Inflammatory macrophage (primary cell): ENCODE measurements at regions not wholly inside any gene's neighbourhood (a gene's known extent, or its start where the extent isn't known, plus 50 kb on each side); places are given as distances from the start of the nearest gene placed in this dataset.
"Not testable (repeated sequence)": the region's sequence is repeated elsewhere in the genome, so short reads cannot be mapped to it uniquely, and the experiment has no call there.

Experiments
- DNase-seq, 2 donors: peaks; one replicate each; pipeline ENCODE4 v3.0.0-alpha.2; 2020 to 2022

DNA sequence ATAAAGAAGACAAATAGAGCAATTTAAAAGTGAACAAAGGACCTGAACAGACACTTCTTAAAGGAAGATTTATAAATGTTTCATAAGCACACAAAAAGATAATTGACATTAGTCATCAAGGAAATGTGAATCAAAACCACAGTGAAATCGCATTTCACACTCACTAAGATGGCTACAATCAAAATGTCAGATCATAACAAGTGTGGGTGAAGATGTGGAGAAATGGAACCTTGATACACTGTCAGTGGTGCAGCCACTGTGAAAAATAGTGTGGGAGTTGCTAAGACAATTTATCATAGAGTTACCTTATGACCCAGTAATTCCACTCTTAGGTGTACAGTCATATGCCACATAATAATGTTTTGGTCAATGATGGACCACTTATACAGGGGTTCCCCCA lies 54.5 kb upstream of the HTR4 start:
- no peak for DNase-seq

DNA sequence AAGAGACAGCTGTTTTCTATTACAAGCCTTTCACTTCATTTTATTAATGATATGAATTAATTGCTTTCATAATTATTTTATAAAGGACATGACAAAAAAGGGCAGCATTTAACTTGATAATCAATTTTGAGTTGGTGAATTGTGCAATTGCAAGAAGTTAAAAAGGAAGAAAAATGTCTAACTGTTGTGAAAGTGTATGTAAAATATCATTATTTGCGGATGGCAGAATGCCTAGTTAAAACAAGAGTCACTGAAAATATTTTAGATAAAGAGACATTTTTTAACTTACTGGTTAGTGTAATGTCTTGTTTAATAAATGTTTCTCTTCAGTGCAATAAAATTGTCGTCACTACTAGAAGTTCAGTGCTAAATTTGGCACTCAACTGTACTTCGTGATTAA lies 57.6 kb upstream of the HTR4 start:
- DNase-seq, result no peak

DNA sequence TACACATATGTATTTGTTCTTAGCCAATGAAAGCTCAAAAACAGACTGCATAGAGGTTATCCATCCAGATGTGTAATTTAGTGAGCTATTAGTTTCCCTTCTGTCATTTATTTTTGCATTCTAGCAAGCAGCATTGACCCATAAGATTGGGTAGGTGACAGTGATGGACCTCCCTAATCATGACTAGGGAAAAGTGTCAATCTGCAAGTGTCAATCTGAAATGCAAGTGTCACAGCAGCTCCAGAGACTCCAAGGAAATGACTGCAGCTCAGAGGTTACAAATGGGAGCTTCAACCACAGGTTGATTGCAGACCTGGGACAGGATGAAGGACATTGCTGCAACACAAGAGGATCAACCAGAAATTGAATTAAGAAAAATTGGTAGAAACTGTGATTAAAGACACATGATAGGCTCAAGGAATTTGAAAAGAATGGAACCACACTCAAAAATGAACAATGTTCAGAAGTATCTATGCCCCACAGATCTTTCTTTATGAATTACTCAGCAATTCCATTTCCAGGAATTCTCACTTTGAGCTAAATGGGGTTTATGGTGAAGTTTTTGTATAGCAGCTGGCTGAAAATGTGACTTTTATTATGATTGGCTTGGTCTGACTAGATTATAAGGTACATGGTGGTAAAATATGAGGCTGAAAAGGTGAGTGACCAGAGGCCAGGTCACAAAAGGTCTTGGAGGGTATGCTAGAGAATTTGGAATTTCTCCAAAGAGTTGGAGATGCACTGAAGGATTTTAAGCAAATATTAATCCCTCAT lies 59.6 kb upstream of the HTR4 start:
- no peak for DNase-seq

DNA sequence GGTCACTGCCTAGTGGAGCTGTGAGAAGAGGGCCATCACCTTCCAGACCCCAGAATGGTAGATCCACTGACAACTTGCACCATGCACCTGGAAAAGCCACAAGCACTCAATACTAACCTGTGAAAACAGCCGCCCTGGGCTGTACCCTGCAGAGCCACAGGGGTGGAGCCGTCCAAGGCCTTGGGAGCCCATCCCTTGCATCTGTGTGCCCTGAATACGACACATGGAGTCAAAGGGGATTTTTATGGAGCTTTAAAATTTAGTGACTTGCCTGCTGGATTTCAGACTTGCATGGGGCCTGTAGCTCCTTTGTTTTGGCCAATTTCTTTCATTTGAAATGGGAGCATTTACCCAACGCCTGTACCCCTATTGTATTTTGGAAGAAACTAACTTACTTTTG lies 62.4 kb upstream of the HTR4 start:
- DNase-seq, result no peak

DNA sequence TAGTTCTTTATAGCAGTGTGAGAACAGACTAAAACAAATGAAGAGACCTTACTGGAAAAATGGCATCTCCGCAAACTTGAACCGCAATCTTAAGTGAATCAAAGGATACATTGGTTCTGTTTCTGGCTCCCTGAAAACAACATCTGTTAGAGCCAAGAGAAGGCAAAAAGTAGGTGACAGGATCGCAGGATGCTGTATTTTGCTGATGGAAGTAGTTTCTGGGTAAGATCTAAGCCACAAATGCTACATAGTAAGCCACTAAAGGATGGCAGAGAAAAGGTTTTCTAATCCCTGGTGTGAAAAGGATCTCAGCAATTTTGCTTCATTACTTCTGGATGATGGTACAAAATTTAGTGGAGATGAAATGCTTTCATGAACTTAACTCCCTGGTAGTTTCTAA lies 63.3 kb upstream of the HTR4 start:
- no peak for DNase-seq

DNA sequence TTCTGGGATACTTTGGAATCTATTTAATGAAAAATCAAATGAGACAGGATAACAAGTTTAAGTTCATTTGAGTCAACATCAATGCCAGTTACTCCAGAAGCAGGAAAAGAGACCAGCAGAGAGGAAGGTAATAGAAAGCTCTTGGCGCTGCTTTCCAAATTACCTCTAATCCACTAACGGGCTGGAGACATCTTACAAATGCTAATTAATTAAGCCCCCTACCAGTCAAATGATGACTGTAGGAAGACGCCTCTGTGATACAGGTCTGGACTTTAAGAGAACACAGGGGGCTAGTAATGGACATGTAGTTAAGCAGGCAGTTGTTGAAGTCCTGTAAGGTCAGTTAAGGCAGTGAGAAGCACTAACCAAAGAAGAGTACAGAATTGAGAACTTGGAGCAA lies 65.3 kb upstream of the HTR4 start:
- DNase-seq, result no peak

DNA sequence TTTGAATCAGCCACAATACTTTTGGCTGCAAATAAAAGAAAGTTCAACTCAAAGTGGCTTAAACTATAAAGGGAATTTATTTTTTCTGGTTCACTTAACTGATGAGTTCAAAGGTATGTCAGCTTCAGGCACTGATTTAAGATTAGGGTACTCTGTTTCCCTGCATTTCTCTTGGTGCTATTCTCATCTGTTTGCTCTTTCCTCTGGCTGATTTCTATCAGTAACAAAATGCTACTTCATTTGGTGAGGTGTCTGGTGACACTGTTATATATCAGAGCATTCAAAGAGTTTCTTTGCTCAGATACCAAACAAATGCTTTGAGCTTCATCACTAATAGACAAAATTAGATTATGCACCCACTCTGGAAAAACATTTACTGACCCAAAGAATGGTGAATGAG lies 65.9 kb upstream of the HTR4 start:
- no peak for DNase-seq

DNA sequence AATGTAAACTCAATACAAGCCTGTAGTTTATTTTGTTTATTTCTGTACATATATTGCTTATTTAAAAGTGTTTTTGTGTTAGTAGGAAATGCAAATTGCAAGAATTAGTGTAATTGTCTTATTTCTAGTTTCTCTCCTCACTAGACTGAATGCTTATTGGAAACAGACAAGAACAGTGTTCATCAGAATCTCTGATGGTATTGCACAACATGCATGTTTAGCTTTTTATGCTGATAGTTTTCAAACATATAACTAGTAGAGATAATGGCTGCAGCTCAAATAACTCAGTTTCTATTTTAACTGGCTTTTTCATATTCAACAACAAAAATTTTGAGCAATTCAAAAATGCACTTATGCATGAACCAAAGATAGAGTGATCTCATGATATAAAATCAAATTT lies 68.8 kb upstream of the HTR4 start:
- no peak for DNase-seq

DNA sequence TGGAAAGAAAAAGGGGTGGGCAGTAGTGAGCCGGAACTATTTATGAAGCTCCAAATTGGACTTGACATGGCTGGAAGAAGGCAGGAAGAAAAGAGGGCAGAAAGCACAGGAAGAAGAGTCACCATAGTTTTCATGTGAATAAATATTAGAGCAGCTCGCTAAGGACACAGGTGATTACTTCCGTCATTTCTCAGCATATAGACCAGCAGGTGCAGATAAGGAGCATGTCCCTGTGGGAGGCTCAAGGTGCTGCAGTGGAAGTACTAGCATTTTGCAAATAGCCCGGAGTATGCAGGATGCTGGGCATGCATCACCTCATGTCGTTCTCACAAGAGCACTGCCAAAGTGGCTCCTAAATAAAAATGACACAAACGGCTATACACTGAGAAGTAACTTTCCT lies 71.3 kb upstream of the HTR4 start:
- DNase-seq, result no peak

DNA sequence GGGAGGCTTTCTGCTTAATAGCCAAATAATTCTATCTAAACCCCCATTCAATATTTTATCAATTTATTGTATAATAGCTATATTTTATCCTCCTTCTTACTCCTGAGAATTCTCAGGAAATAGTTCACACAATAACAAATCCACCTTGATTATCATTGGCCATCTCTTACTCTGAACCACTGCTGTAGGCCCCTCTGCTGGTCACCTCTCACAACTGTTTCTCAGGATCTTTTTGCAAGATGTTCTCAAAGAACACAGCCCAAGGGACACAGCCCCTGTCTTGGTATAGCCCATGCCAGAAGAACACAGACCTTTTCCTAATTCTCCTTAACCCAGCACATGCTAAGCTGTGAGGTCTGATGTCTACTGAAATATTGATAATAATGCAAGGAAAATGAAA lies 74.9 kb upstream of the HTR4 start:
- DNase-seq, result no peak

DNA sequence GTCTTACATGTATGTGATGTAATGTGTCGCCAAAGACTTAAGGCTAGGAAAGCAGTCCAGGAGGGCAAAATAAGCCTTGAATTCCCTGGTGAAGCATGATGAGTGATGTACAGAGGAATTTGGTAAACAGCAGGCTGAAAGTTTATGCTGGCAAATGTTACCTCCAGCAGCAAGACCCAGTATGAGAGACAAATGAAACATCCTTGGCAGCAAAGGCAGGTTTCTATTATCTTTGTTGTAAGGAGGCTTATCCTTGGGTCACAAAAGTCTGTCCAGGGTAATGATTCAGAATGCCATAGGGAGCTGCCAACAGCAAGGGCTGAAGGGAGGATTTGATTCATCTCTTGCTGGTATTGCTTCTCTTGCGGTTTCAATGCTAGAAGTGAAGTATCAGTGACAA lies 75.9 kb upstream of the HTR4 start:
- DNase-seq, result no peak

DNA sequence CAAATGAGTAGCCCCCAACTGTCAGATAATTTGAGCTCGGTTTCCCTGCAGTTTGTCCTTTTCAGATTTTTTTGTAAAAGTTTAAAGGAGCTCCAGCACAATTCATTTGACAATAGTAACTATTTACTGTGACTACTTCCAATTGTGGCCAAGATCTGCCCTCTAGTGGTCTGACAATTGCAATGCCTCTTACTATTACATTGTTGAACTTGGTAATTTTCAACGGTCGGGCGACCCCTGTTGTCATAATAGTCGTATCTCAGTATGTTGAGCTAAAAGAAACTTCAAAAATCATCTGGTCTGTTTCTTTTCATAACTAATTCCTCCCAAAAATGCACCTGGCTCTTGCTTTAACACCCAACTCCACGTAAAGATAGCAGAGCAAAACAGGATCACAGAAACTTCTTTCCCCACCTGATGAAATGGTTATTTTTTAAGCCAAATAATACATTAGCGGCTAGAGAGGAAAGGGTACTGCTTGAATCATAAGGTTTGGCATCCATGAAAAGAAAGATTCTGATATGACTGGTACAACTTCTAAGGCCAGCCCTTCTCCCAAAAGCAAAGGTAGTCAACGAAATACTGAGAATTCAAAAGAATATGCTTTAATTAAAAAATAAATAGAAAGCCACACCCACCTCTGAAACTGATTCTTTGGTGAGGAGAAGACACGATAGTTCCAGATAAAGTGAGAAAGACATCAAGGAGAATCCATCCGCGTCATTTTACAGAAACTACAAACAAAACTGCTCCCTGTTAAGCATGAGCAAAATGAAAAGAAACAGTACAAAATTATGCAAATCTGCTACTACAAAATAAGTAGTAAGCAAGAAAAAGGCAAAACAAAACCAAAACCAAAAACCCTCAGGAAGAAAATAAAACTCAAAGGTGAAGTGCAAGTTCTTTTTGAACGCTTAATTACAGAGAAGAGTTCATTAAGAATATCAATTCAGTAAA lies 76.9 kb upstream of the HTR4 start:
- DNase-seq, result peak; percentile 81 to 82

DNA sequence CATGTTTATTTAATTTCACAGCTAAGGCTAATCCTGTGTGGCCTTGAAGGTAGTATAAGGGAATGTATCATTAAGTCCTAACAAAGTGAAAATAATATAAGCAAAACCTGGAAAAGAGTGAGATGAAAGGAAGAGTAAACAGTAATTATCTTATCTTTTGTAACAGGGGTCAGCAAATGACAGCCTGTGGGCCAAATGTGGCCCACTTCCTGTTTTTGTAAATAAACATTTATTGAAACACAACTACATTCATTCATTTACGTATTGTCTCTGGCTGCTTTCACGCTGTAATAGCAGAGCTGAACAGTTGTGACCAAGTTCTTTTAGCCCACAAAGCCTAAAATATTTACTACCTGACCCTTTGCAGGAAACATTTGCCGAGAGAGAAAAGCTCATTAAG lies 78.4 kb upstream of the HTR4 start:
- no peak for DNase-seq

DNA sequence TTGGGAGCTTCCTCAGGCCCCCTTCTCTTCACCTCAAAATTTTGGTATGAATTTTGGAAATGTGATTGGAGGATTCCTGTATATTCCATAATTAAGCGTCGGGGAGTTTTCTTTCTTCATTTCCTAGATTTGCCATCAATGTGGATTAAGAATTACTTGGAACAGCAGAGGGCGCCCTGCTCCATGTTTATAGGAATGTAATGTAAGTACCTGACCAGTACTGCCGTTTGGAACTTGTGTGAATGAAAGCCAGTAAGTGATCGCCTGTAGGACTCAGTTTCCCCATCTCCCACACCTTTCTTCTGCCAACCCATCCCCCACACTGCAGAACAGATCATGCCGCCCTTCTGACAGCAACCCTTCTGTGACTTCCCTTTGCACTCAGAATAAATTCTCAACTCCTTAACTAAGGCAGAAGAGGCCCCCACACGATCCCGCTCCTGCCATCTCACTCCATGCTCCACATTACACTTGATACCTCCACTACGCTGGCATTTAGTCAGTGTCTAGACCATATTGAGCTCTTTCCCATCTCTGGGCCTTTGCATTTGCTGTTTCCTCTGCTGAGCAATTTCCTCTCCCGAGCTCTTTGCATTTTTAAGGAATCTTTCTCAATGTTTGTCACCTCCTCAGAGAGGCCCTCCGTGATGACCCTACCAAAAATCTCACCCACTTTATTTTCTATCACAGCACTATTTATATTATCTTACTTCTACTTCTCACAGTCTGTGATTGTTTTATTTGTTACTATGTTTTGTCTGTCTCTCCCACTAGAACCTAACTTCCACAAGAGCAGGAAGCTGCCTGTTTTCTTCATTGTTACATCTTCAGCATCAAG lies 79.5 kb upstream of the HTR4 start:
- DNase-seq, result peak; percentile 74 to 78

DNA sequence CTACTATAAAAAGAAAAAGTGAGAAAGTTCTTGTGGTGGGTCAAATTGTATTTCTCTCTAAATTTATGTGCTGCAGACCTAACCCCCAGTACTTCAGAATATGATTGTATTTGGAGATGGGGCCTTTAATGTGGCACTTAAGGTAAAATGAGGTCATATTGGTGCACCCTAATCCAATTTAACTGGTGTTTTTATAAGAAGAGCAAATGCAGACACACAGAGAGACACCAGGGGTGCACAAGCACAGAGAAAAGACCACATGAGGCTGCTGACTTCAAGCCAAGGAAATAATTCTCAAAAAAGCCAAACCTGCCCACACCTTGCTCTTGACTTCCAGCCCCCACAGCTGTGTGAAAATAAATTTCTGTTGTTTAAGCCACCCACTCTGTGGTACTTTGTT lies 80.2 kb upstream of the HTR4 start:
- DNase-seq, result no peak

DNA sequence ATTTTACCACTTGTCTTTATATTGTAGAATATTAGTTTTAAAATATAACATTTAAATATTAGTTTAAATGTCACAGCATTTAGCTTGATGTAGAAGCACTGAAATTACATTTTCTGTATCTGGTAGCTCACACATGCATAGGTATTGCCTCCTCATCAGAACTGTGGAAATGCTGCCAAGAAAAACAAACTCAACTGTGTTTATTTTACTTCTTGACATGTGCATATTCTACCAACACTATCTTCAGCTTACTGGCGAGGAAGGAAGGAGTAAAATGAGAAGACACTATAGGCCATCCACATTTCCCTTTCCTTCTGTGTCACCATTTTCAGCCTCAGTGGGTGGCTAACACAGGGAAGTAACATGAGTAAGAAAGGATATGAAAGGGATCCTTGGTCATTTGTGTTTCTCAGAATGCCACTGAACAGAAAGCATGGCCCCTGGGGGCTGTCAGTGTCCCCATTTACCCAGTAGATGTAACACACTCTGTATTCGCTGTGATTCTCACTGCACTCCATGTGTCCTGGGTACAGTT lies 81.0 kb upstream of the HTR4 start:
- peak; percentile 55 to 57 for DNase-seq

DNA sequence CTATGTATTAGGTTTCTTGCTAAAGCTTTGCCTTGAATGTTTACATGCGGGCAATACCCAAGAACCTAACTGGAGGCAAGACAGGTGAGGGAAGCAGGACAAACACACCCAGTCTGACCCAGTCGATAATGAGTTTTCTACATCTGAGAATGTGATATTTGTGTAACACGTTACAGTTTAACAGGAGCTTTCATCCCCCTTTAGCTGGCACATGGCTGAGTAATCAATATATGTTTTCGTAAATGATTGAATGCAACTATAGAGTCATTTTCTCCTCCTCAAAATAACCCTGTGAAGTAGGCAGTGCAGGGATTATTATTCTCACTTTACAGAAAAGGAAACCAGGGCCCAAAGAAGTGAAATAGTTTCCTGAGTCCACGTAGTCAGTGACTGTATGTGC lies 84.7 kb upstream of the HTR4 start:
- DNase-seq, result no peak

DNA sequence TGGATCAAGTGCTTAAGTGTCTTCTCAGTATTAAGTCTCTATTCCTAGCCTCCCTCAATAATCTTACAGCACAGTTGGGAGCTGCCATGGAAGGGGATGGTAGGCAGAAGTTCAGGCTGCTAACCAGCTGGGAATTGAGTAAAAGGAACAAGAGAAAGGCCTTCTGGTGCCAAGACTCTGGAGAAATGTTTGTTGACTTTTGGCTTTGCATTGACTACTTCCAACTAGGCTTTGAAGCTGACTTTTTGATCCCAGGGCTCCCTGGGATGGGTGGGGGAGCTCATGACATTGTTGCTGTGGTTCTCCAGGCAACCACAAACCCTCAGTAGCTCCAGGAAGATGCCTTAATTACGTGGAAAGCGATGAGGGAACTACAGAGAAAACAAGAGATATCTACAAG lies 85.2 kb upstream of the HTR4 start:
- no peak for DNase-seq

DNA sequence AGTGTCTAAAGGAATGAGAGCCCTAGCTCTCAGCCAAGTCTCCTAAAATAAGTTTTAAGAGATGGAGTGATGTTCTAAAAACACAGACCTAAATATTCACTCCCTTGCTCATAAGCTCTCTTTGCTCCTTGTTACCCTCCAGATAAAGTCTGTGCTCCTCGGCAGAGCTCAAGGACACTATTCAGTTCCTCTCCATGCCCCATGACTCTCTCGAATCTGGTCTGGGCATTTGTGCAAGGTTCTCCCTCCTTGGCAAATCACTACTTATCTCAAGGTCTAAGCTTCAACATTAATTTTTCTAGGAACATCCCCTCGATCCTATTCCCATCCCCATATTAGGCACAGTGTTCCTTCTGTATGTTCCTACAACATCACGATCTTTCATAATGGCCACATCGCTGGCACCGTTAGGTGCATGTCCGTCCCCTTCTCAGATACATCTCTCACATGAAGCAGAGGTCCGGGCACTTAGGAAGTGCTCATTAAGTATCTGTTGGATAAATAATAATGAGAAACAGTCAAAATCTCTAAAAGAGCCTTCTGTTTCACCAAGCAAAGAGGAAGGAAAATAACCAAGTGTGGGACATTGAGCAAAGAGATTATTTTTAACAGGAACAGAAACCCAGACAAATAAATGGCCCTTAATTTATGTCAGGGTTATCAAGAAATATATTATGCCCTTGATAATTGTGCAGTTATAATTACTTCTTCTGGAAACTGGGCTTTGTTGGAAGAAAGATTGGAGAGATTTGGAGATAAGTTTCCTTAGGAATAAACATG lies 85.9 kb upstream of the HTR4 start:
- peak; percentile 52 to 56 for DNase-seq

DNA sequence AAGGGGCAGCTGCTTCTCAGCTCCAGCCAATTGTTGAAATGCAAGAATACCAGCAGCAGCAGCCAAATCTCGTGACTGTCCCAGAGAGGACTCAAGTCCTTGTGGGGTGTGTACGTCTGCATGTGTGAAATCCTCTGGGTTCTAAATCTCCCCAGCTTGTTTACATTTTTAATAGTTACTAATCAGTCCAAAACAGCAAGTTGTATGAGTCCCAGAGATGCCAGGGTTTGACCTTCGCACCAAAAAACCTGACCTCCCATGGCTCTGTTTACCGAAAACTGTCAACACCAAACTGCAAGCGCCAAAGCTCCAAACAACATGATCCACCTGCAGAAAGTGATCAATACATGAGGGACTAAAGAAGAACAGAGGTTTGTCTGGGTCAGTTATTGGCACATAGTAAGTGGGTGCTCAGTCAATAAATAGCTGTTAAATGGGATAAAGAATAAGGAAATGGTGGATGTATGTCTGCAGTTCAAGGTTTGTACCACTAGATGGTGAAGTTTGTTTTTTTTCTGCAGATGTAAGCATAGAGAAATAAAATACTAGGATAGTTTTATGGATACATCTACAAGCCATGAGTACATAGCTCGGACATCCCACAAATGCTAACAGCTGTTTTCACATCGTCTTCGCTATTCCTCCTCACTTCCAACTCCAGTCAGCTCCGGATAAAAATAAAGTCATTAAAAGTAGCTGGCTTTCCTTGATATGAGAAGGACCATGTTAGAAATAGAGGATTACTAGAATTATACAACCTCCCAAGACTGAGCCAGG lies 85.3 kb upstream of the ADRB2 start:
- peak; percentile 55 to 74 for DNase-seq

DNA sequence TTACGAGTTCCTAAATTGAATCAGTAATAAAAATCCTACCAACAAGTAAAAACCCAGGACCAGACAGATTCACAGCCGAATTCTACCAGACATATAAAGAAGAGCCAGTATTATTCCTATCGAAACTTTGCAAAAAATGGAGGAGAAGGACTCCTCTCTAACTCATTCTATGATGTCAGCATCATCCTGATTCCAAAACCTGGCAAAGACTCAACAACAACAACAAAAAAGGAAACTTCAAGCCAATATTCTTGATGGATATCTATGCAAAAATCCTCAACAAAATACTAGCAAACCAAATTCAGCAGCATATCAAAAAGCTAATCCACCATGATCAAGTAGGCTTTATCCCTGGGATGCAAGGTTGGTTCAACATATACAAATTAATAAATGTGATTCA lies 84.6 kb upstream of the ADRB2 start:
- not testable (repeated sequence) for DNase-seq
